ENCODE measurements at regions not wholly inside any gene's neighbourhood (a gene's known extent, or its start where the extent isn't known, plus 50 kb on each side); places are given as distances from the start of the nearest gene placed in this dataset.

DNA sequence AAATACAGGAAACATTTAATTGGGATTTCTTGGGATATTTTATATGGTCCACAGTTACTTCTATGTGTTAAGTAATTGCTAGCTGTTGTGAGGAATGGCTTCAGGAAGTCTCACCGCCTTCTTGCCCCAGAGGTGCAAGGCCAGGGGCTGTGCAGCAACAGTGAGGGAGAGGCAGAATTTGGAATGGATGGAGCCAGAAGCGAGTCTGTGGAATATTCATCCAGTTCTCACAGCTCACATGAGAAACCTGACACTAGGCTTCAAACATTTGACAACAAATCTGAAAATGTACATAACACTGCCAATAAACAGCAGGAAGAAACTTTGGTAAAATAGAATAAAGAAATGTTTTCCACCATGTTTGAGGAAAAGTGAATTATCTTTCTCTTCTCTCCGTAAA is 66.5 kb downstream of the GPR6 start:
- no peak for DNase-seq
- peaks cover 9% of the 10 kb centered on the region for H3K4me1 Mint-ChIP-seq
- H3K27me3 Mint-ChIP-seq, result no peaks in the 10 kb centered on the region
- H3K9me3 Mint-ChIP-seq, result no peaks in the 10 kb centered on the region
- no peak overlapping the region for H3K4me3 Mint-ChIP-seq
- no peaks in the 10 kb centered on the region for H3K36me3 Mint-ChIP-seq (ENCODE audit: low read depth)
- no peak for ATAC-seq
- no peak overlapping the region for H3K27ac Mint-ChIP-seq

DNA sequence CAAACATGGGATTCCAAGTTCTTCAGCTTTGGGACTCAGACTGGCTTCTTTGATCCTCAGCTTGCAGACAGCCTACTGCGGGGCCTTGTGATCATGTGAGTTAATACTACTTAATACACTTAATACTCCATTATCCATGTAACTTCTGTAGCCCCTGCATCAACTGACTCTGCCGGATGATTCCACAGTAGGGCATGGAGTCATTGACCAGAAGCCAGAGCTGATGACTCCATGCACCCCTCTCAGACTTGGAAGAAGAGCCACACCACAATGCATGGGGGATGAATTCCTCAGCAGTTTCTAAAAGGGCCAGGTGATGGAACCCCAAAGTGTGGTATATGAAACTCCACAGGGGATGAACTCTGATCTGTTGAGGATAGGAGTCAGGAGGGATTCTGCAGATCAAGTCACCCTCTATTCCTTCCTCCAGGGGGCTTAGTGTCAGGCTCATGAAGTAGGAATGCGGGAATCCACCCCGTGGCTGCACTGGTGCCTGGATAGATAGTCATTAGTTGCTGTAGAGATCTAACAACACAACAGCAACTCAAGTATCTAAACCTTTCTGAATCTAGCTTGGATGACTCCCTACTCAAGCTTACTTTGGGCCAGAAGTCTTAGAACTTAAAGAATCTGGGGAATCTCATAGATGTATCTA is 70.2 kb downstream of the GPR6 start:
- Mint-ChIP-seq H3K4me3 (no peak overlapping the region), H3K9me3 (no peaks in the 10 kb centered on the region), H3K27ac (no peak overlapping the region), H3K36me3 (ENCODE audit: low read depth) (no peaks in the 10 kb centered on the region), H3K27me3 (no peaks in the 10 kb centered on the region), H3K4me1 (no peaks in the 10 kb centered on the region)
- DNase-seq (no peak), ATAC-seq (no peak)

DNA sequence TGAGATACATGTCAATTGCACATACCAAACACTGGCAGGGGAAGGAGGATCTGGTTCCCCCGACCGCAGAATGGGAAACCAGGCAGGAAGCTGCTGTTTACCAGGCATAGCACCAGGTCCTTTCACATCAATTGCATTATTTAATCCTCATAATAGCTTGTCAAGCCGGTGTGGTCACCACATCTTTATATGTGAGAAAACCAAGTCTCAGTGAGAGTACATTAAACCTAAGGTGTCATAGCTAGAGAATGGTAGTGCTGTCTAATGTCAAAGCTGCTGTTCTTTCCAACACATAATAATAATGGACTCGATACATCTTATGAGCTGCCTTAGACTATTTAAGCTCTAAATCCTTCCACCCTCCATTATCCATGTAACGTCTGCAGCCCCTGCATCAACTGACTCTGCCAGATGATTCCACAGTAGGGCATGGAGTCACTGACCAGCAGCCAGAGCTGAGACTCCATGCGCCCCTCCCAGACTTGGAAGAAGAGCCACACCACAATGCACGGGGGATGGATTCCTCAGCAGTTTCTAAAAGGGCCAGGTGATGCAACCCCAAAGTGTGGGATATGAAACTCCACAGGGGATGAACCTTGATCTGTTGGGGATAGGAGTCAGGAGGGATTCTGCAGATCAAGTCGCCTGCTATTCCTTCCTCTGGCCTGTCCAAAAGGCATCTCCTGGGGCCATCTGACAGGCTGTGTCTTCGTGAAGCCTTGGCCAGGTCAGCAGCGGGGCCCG is 71.8 kb downstream of the GPR6 start:
- no peak overlapping the region for H3K27ac Mint-ChIP-seq
- ATAC-seq (no peak), DNase-seq (no peak)
- H3K4me3 Mint-ChIP-seq, result no peak overlapping the region
- no peaks in the 10 kb centered on the region for H3K4me1 Mint-ChIP-seq
- no peaks in the 10 kb centered on the region for H3K9me3 Mint-ChIP-seq
- H3K36me3 Mint-ChIP-seq (ENCODE audit: low read depth), result no peaks in the 10 kb centered on the region
- H3K27me3 Mint-ChIP-seq, result no peaks in the 10 kb centered on the region

Measured in activated naive CD8-positive, alpha-beta T cell treated with anti-CD3 and anti-CD28 coated beads, Interleukin-2, amount 50 U/mL, for 24 hours (primary cell).